ENCODE measurements at regions not wholly inside any gene's neighbourhood (a gene's known extent, or its start where the extent isn't known, plus 50 kb on each side); places are given as distances from the start of the nearest gene placed in this dataset.

GRCh38 chr6:74208239-74208638 is 512.2 kb downstream of the CD109 start:
- TF ChIP-seq, protein P1, sequence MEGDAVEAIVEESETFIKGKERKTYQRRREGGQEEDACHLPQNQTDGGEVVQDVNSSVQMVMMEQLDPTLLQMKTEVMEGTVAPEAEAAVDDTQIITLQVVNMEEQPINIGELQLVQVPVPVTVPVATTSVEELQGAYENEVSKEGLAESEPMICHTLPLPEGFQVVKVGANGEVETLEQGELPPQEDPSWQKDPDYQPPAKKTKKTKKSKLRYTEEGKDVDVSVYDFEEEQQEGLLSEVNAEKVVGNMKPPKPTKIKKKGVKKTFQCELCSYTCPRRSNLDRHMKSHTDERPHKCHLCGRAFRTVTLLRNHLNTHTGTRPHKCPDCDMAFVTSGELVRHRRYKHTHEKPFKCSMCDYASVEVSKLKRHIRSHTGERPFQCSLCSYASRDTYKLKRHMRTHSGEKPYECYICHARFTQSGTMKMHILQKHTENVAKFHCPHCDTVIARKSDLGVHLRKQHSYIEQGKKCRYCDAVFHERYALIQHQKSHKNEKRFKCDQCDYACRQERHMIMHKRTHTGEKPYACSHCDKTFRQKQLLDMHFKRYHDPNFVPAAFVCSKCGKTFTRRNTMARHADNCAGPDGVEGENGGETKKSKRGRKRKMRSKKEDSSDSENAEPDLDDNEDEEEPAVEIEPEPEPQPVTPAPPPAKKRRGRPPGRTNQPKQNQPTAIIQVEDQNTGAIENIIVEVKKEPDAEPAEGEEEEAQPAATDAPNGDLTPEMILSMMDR (IDR thresholded peaks at IDR 0.05; ENCODE audit: borderline replicate concordance, extremely low read depth, low read length, poor library complexity, severe bottlenecking), result no peak
- TF ChIP-seq EZH2 (IDR thresholded peaks at IDR 0.05; ENCODE audit: borderline replicate concordance, low read depth, low read length, severe bottlenecking), result no peak
